ENCODE measurements at regions not wholly inside any gene's neighbourhood (a gene's known extent, or its start where the extent isn't known, plus 50 kb on each side); places are given as distances from the start of the nearest gene placed in this dataset.

- Histone ChIP-seq H3K9me2 (ENCODE audit: insufficient read depth) (no peaks in the 10 kb centered on the region), H2AFZ (no peak overlapping the region), H3K79me2 (ENCODE audit: low read depth) (no peaks in the 10 kb centered on the region), H3F3A (ENCODE audit: insufficient read depth, low read depth) (no peaks in the 10 kb centered on the region), H3K36me3 (ENCODE audit: low read depth) (no peaks in the 10 kb centered on the region), H3K27me3 (ENCODE audit: insufficient read depth, low read depth) (peaks cover 76% of the 10 kb centered on the region), H3K27ac (no peak overlapping the region), H4K20me1 (ENCODE audit: insufficient read depth) (no peaks in the 10 kb centered on the region), H3K4me3 (no peak overlapping the region), H3K9me3 (ENCODE audit: insufficient read depth, low read depth) (no peaks in the 10 kb centered on the region), H3K4me2 (no peak overlapping the region), H3K4me1 (replicated peaks; ENCODE audit: insufficient read depth) (no peaks in the 10 kb centered on the region)
- no peak for DNase-seq
- BruUV-seq (replicated peaks), result no TSS peak
- no peak for TF ChIP-seq EZH2 (IDR thresholded peaks at IDR 0.05; ENCODE audit: low read depth)
- no peak for TF ChIP-seq CTCF (conservative IDR thresholded peaks at IDR 0.05)
- ChIA-PET CTCF (no interaction called here), POLR2A (ENCODE audit: unreplicated experiment) (no interaction called here)
- intact Hi-C loops (cut with micrococcal nuclease; ENCODE audit: unreplicated experiment), result no loop called here
Measured at GRCh38 chr7:25543798-25544197, 315.5 kb upstream of the NPVF start.

GRCh38 chr7:25544254-25544653 is 316.0 kb upstream of the NPVF start:
- Histone ChIP-seq H3K9me2 (ENCODE audit: insufficient read depth) (no peaks in the 10 kb centered on the region), H3K27ac (no peak overlapping the region), H2AFZ (no peak overlapping the region), H3K9me3 (ENCODE audit: insufficient read depth, low read depth) (no peaks in the 10 kb centered on the region), H3K4me1 (replicated peaks; ENCODE audit: insufficient read depth) (no peaks in the 10 kb centered on the region), H3K4me2 (no peak overlapping the region), H3F3A (ENCODE audit: insufficient read depth, low read depth) (no peaks in the 10 kb centered on the region), H4K20me1 (ENCODE audit: insufficient read depth) (no peaks in the 10 kb centered on the region), H3K79me2 (ENCODE audit: low read depth) (no peaks in the 10 kb centered on the region), H3K27me3 (ENCODE audit: insufficient read depth, low read depth) (peaks cover 81% of the 10 kb centered on the region), H3K36me3 (ENCODE audit: low read depth) (no peaks in the 10 kb centered on the region), H3K4me3 (no peak overlapping the region)
- no TSS peak for BruUV-seq (replicated peaks)
- DNase-seq, result no peak
- POLR2A ChIA-PET (ENCODE audit: unreplicated experiment), result no interaction called here
- CTCF ChIA-PET, result no interaction called here
- TF ChIP-seq EZH2 (IDR thresholded peaks at IDR 0.05; ENCODE audit: low read depth), result no peak
- no peak for TF ChIP-seq CTCF (conservative IDR thresholded peaks at IDR 0.05)
- intact Hi-C loops (cut with micrococcal nuclease; ENCODE audit: unreplicated experiment), result no loop called here

GRCh38 chr7:25545124-25546008 is 317.1 kb upstream of the NPVF start:
- DNase-seq, result no peak
- POLR2A ChIA-PET (ENCODE audit: unreplicated experiment), result no interaction called here
- no peak overlapping the region for H3K4me2 ChIP-seq
- H3K27me3 ChIP-seq (ENCODE audit: insufficient read depth, low read depth), result peaks cover 92% of the 10 kb centered on the region
- BruUV-seq (replicated peaks), result no TSS peak
- H3K9me2 ChIP-seq (ENCODE audit: insufficient read depth), result no peaks in the 10 kb centered on the region; the same call in 1 of the 2 replicates
- no peak overlapping the region for H3K27ac ChIP-seq
- H3K4me1 ChIP-seq (replicated peaks; ENCODE audit: insufficient read depth), result no peaks in the 10 kb centered on the region
- no peaks in the 10 kb centered on the region for H4K20me1 ChIP-seq (ENCODE audit: insufficient read depth)
- H3K4me3 ChIP-seq, result no peak overlapping the region
- H3K79me2 ChIP-seq (ENCODE audit: low read depth), result no peaks in the 10 kb centered on the region
- CTCF ChIA-PET, result no interaction called here
- H3F3A ChIP-seq (ENCODE audit: insufficient read depth, low read depth), result no peaks in the 10 kb centered on the region
- intact Hi-C loops (cut with micrococcal nuclease; ENCODE audit: unreplicated experiment), result no loop called here
- no peaks in the 10 kb centered on the region for H3K9me3 ChIP-seq (ENCODE audit: insufficient read depth, low read depth)
- no peak for TF ChIP-seq EZH2 (IDR thresholded peaks at IDR 0.05; ENCODE audit: low read depth)
- H2AFZ ChIP-seq, result no peak overlapping the region
- no peaks in the 10 kb centered on the region for H3K36me3 ChIP-seq (ENCODE audit: low read depth)
